GM18861 (cell line): ENCODE measurements at regions not wholly inside any gene's neighbourhood (a gene's known extent, or its start where the extent isn't known, plus 50 kb on each side); places are given as distances from the start of the nearest gene placed in this dataset.
A peak's percentile ranks its signal among the peaks of the same experiment; 100 is the strongest.

Experiments
- ATAC-seq: cut with Tn5 transposase; IDR thresholded peaks from one replicate; pipeline ENCODE4 v1.9.1; 2021; ENCODE audit not compliant: unreplicated experiment

DNA sequence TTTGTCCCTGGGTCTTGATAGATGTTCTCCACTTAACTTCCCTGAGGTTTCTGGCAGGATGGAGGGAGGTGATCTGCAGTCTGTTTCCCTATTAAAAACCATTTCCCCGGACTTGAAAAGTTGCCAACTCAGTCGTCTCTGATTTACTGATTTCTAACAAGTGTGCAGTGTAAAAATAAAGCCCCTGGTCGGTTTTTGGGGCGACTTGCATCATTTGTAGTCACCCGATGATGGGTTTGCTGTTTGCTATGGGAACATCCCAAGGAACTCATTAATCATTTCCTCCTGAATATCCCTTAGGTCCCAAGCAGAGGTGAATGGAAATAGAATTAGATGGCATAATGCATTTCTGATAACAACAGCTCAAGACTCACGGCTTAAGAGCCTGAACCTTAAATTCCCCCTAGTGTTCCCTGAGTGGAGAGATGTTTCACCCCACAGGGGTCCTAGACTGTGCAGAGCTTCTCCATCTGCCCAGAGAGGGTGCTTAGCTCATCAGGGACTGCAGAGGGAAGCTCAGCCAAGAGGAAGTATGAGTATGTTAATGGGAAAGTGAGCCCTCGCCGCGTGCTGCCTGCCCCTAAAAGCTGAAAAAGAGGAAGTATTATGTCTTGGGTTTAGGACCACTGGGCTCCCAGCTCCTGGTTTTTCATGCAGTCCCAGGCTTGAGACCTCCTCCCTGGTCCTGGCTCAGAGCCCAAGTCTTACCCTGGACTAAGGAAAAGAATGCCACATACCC lies 115.1 kb upstream of the DAP start:
- ATAC-seq, result no peak

DNA sequence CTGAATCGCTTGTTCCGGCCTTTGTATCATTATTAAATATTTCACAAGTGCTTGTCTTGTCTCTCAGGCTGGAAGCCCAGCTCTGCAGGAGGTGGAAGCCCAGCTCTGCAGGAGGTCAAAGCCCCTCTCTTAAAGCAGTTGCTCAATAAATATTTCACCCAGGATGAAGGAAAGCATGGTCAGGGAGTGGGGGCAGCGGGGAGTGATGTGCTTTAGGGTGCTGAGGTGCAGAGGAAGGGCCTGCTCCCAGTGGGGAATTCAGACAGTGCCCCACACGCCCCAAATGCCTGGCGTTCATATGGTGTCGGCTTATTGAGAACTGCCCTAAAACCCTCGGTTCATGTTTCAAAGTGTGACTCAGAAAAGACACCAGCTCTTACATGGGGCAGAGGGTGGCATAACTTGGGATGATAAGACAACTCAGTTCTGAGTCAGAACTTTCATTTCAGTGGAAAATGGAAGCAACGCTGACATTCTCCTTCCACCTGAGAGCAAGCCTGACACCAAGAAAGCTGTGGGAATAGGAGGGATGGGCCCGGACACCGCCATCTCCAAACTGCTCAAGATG lies 114.3 kb upstream of the DAP start:
- no peak for ATAC-seq

DNA sequence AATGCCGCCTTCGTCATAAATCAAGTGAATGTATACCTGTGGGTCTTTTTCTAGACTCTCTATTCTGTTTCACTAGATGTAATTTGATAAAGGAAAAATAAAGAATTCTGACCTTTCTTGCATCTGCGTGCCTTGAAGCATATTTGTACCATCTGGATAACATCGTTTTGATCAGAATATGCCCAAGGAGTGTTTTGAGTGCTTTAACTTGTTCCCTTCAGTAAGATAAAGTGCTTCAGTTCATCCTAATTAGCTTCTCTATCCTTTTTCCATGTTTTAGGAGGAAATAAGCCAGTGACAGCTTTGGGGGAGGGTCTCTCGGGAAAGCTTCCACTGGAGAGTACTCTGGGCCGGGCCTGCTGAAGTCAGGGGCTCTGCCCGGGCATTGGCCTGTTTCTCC lies 113.5 kb upstream of the DAP start:
- no peak for ATAC-seq

DNA sequence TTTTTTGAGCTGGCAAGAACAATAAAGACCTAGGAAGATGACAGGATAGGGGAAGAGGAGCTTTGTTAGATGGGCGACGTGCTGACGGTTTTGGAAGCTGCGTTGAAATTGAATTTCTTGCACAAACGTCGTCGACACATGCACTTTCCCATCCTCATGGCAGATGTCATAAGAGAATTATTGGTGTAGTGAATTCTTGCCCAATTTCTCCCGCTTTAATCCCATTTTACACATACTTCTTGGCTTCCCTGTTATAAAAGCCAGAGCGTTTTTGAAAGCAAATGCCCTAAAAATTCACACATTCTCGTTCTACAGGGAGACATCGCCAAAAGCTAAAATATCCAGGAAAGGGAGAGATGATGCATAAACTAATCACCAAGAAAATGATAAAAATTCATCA lies 109.8 kb upstream of the DAP start:
- no peak for ATAC-seq

DNA sequence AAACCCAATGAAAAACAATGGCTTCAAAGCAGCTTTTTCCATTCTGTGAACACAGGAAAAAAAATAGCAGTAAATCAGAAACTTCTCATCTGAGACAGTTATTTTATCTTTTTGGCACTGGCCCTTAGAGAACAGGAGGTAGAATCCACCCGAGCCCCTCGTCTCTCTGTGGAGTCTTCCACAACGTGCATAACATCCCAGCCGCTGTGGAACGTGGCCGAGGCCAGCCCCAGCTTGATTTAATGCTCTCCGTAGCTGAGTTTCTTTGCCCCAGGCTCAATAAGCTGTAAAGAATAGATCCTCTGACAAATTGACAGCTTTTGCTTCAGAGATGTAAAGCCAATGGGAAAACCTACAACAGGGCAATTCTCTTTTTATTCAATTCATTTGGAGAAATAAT lies 107.9 kb upstream of the DAP start:
- no peak for ATAC-seq

DNA sequence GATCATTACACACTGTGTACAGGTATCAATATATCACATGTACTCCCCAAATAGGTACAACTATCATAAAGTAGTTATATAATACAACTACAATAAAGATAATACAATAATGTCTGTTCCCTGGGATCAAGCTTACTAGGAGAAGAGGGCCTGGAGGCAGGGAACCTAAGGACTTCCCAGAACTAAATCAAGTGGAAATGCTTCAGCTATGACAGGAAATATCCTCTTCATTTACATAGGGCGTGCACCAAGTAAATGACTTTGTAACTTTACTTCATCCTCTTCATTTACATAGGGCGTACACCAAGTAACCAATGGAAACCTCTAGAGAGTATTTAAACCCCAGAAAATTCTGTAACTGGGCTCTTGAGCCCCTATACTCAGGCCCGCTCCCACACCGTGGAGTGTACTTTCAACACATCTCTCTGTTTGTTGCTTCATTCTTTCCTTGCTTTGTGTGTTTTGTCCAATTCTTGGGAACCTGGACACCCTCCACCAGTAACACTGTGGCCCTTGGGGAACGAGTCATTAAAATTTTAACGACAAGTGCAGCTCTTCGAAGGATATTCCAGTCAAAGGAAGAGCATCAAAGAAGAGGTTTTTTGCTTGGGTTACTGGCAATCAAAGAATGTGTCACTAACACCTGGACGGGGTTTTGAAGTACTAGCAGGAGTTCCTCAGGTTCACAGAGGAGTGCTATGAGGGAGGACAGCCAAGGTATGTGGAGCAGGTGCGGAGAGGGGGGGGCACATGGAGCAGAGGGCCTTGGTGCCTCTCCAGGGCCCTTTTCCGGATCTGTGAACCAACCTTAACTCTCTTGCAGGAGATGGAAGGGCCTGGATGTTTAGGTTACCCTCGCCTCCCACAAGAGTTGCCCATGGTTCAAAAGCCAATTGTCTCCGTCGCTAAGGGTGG lies 106.6 kb upstream of the DAP start:
- no peak for ATAC-seq

DNA sequence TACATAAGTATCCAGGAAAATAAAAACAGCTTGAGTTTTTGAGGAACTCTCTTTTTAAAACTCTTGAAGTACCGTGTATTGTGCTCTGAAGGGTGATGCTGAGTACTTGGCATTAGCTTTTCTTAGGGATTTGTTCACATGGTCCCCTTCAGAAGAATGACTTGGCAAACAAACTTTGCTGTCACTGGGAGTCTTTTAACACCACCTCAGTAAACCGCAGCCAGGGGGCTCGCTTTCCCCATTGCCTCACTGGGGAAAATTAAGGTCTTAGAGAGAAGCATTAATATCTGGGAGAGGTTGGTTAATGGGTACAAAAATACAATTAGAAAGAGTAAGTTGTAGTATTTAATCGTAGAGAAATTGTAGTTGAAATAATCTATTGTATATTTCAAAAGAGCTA lies 105.9 kb upstream of the DAP start:
- no peak for ATAC-seq

DNA sequence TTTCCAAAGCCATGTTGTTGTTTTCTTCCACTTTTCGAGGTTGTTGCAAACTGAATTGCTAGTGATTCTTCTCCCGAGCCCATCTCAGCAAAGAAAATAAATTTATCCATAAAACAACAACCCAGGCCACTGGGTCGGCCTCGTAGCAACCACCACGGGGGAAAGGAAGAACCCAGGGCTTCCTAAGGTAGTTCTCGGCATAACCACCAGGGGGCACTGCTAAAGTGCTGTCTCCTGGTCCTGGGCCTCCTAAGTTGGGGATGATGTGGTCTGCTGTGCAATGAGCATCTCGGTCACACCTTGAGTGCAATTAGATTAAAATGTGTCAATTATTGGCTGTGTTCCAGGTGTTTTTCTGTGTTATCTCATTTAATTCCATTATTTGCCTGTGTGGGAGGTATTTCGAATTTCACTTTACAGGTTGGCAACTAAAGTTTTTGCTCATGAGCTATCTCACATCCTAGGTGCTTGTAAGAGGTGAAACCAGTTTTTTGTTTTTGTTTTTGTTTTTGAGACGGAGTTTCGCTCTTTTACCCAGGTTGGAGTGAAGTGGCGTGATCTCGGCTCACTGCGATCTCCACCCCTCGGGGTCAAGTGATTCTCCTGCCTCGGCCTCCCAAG lies 102.8 kb upstream of the DAP start:
- ATAC-seq, result peak; percentile 77

DNA sequence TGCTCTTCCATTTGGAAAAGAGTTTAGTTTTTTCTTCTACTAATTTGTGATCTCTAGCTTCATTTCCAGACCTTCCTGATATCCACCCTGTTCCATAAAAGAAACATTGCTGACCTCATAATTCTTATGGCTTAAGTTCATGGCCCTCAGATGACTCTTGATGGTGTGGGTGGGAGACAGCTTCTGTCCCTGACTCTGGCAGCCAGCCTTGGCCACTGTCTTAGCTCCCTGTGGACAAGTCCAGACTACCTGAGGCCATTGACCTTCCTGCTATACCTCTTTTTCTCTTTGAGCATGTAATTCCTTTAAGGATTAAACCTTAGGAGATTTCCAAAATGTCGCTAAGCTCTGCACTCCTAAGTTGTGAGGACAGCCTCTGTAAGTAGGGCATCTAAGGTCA lies 101.1 kb upstream of the DAP start:
- no peak for ATAC-seq

DNA sequence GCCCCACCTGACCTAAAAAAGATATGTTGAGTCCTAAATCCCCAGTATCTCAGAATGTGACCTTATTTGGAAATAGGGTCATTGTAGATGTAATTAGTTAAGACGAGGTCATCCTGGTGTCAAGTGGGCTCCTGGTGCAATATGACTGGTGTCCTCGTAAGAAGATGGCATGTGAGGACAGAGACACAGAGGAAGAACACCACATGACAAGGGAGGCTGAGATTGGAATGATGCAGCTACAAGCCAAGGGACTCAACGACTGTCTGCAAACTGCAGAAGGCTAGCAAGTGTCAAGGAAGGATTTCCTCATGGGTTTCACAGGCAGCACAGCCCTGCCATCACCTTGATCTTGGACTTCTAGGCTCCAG lies 100.4 kb upstream of the DAP start:
- no peak for ATAC-seq

DNA sequence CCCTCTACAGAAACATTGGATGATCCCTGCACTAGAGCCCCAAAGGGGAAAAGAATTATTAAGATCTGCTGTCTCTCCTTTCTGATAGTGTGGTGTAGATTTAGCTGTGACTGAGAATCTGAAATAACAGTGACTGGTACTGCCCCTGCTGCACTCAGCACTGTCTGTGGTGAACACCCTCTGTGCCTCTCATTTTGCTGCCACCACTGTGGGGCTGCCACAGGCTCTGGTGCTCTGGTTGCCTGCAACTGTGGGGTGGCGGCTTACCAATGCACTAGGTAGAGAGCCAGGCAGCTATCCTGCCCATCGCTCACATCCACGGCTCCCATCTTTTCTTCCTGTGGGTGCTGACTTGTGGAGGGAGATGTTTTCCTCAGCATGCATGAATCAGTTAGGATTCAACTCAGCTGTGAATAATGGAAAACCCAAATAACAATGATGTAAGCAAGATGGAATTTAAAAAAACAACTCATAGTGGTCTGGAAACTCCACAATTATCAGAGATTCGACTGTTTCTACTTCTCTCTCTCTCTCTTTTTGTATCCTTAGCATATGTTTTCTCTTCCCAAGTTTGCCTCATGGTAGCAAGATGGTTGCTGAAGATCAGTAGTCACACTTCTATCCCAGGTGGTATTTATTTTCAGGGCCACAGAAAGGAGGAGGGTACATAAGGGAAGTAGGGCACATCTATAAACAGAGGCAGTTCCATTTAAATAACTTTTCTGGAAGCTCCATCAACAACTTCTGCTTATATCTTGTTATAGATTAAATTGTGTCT lies 99.8 kb upstream of the DAP start:
- ATAC-seq, result no peak

DNA sequence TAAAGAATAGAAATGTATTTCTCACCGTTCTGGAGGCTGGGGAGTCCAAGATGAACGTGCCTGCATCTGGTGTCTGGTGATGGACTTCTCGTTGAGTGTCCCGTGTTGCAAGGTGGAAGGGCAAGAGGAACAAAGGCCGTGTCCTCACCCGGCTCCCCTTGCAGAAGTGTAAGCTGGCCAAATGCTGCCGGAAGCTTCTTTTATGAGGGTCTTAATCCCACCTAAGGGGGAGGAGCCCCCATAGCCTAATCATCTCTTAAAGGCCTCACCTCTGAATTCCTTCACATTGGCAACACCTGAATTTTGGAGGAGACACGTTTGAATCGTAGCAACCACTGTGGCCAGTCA lies 99.1 kb upstream of the DAP start:
- no peak for ATAC-seq

DNA sequence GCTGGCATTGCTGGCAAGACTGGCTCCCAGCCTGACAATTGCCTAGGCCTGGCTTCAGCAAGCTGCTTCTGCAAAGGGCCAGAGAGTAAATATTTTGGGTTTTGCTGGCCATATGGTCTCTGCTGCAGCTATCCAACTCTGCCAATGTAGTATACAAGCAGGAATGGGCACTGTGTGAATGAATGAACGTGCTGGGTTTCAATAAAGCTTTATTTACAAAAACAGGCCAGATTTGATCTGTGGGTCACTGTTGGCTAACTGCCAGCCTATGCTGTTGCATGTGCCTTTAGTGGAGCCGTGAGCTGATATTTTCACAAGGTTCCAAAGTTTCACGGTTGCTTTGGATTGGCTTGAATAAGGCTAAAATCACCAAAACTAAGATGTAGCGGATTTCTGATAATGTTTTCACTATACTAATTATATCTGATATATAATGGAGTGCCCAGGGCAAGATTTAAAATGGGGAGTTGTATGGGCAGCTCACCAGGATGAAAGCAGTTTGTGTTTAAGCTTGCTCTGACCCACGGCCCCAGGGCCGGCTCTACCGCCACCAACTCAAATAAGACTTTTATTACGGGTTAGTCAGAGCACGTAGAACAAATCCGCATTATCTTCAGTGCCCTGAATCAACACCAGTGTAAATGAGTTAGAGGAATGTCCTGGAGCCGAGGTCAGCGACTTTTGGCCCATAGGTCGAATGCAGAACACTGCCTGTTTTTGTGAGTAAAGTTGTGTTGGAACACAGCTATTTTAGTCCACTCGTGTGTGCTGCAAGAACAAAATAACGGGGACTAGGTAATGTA lies 98.6 kb upstream of the DAP start:
- no peak for ATAC-seq

DNA sequence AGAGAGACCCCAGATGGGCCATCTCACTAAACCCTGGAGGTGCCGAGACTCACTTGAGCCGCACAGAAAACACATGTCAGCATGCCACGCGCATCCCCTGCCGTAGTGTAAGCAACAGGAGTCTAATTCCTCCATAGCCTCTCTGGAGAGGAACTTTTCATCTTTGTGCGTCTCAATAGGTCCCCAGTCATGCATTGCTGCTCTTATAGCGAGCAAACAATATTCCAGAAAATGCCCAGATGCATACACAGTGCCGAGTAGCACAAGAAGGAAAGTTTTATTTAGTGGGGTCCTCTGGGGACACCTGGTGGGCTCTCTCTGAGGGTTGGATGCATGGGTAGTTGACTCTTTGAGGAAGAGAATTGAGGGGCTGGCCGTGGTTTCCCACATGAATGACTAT lies 97.9 kb upstream of the DAP start:
- no peak for ATAC-seq

DNA sequence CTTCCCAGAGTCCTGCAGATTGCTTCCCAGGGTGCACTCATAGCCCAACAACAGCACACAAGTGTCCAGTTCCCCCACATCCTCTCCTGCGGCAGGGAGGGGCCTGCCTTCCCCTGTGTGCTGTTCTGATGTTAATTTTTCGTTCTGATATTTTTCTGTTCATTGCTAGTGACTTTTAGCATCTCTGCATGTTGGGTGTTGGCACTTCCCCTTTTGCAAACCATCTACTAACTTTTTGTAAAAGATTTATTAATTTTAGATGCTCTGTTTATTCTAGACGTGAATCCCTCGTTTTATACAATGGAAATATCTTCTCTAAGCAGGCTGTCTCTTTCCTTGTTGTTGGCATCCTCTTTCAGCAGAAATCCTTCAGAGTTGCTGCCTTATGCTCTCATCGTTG lies 97.3 kb upstream of the DAP start:
- no peak for ATAC-seq

DNA sequence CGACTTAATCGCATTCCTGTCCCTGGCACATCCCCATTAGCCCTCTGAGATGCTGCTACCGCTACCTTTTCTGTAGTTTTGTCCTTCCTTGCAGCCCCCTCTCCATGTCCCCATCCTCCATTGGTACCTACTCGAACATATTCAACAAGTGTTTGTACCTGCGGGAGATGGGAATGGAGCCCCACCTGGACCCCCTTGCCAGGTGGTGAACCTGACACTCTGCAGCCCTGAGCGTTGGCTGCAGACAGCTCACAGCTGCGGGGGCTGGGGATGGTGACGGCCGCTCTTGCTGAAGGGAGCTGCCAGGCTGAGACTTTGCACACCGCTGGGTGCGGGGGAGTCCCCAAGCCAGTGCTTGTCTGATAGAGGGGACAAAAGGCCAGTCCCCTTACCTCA lies 96.3 kb upstream of the DAP start:
- ATAC-seq, result no peak

DNA sequence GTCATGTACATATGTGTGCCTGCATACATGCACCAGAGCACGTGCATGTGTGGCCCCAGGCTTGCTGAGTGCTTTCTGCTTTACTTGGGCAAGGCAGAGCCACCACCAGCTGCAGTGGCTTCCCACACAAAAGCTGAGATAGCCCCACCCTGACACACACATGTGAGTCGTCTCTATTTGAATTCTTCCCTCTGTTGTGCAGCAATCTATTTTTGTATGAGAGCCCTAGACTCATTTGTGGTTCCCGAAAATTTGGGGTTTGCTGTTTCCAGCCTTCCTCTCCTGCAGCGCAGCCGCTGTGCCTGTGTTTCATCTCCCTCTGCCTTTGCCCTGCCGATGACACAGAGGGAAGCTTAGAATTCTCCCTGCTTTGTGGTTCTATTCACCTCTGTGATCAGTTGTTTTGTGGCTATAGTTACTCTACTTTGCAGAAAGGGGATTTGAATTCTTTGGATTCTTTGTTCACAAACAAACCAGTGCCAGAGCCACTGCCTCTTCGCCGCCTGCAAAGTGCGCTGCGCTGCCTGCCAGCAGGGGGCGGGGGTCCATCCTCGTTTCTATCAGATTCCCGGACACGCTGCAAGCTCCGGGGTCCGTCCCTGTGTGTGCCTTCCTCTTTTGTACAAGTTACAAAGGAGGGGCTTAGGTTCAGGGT lies 95.8 kb upstream of the DAP start:
- no peak for ATAC-seq

DNA sequence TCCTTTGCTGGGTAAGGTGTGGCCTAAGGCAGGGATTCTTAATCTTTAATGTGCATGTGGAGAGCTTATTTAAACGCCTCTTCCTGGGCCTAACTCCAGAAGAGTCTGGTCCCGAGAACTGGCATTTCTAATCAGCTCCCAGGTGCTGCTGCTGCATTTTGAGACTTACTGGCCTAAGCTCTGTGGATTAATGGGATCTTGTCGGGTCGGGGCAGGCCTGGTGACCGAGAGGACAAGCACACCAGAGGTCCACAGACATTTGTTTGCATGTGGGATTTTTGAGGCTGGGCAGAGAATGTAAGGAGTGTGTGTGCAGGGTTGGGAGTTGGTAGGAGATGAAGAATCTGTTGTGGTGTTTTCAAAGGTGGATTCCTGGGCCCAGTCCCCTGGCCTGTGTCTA lies 95.0 kb upstream of the DAP start:
- ATAC-seq, result no peak

DNA sequence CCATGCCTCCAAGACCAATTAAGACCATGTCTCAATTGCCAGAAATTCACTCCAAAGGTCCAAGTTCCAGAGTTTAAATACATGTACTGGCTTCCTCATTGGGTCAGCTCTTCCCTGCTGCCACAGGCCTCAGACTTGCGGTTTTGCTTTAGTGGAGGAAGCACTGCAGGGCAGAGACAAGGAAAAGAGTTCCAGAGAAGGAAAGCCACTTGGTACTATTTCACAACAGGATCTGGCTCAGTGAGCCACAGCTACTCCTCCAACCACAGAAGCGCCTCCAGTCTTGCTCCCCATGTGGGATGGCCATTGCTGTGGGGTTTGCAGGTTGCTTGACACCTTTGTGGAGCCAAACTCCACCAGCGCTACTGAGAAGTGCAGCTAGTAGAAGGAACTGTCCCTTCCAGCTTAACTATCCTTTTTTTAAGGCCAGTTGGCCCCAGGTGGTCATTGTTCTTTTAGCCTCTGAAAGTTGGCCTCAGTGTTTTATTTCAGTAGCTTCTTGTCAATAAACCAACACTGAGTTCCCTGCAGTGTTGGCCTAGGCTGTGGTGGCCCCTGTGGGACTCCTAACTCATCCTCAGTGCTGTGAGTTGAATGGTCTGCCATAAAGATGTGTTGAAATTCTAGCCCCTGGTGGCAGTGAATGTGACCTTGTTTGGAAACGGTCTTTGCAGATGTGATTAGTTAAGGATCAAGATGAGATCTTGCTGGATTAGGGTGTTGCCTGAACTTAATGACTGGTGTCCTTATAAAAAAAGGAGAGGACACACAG lies 93.7 kb upstream of the DAP start:
- ATAC-seq, result no peak
